GM12878 (cell line): ENCODE measurements at regions not wholly inside any gene's neighbourhood (a gene's known extent, or its start where the extent isn't known, plus 50 kb on each side); places are given as distances from the start of the nearest gene placed in this dataset.

Experiments
- ATAC-seq: fragments of 200-7000 bp; cut with Tn5 transposase; 3 replicates; pipeline ENCODE4 v1.9.1; 2020; ENCODE audit warnings: mild to moderate bottlenecking, moderate library complexity
- BruUV-seq: library from RNA; stranded (reverse); fragments of 400-500 nt; replicated peaks from 2 replicates; lab custom pipeline; 2021; lab: Mats Ljungman, UMichigan
- CTCF ChIA-PET: fragments of 300-600 bp; sonication (Branson Sonifier 250); formaldehyde crosslinking; extraction: SDS; loops from one replicate; lab custom pipeline; 2021; ENCODE audit warnings: inconsistent platforms; lab: Yijun Ruan, JAX
- POLR2A ChIA-PET: fragments of 350-600 bp; formaldehyde crosslinking; extraction: SDS; loops from one replicate; lab custom pipeline; 2021; ENCODE audit warnings: inconsistent platforms; lab: Charles Lee
- RAD21 ChIA-PET: fragments of 300-600 bp; sonication (Branson Sonifier 250); formaldehyde crosslinking; loops from one replicate; lab custom pipeline; 2023; ENCODE audit warnings: antibody characterized with exemption; ENCODE audit not compliant: unreplicated experiment; lab: Charles Lee
- SMC1A ChIA-PET: fragments of 300-600 bp; sonication (Branson Sonifier 250); formaldehyde crosslinking; loops from one replicate; lab custom pipeline; 2023; ENCODE audit not compliant: unreplicated experiment, uncharacterized antibody; lab: Charles Lee
- DNase-seq: peaks from one replicate; pipeline ENCODE4 v3.0.0-alpha.2; 2011; ENCODE audit warnings: low read depth, low spot score
- FAIRE-seq: peaks from 3 replicates; lab custom pipeline; 2011; peaks lifted over from hg19 to GRCh38; lab: Jason Lieb, UNC
- H2AFZ ChIP-seq: 2 replicates; pipeline ENCODE4 v1.6.0; 2011; ENCODE audit warnings: low read depth, low read length, control low read depth; ENCODE audit not compliant: control insufficient read depth
- H3K27ac ChIP-seq: 2 replicates; pipeline ENCODE4 v1.5.1; 2011; ENCODE audit warnings: control low read depth; ENCODE audit not compliant: control insufficient read depth, insufficient read depth
- H3K27me3 ChIP-seq, 2 experiments: replicated peaks in 1 of 2; 2 replicates each; pipeline versions ENCODE4 v1.6.0 to v1.6.1; 2011; ENCODE audit warnings: low read length in 1 of 2; ENCODE audit not compliant: control insufficient read depth in 2 of 2, insufficient read depth in 2 of 2
- H3K36me3 ChIP-seq, 2 experiments: 2 replicates each; pipeline ENCODE4 v1.5.1; 2011; ENCODE audit warnings: low read length in 1 of 2; ENCODE audit not compliant: control insufficient read depth in 2 of 2, insufficient read depth in 2 of 2
- H3K4me1 ChIP-seq: 2 replicates; pipeline ENCODE4 v1.6.1; 2011; ENCODE audit warnings: mild to moderate bottlenecking, low read length, moderate library complexity, mixed read lengths; ENCODE audit not compliant: control insufficient read depth, insufficient read depth
- H3K4me2 ChIP-seq: 2 replicates; pipeline ENCODE4 v1.6.0; 2011; ENCODE audit warnings: control low read depth; ENCODE audit not compliant: control insufficient read depth, insufficient read depth
- H3K4me3 ChIP-seq: fragments of 200-600 bp; sonication (generic); 2 replicates; pipeline ENCODE4 v1.5.1; 2016
- H3K79me2 ChIP-seq: 2 replicates; pipeline ENCODE4 v1.6.0; 2011; ENCODE audit warnings: low read length; ENCODE audit not compliant: control insufficient read depth, insufficient read depth
- H3K9ac ChIP-seq: 2 replicates; pipeline ENCODE4 v1.8.0; 2011; ENCODE audit warnings: low read length, control low read depth, mixed read lengths; ENCODE audit not compliant: control insufficient read depth, insufficient read depth
- H3K9me3 ChIP-seq: replicated peaks from 3 replicates; pipeline ENCODE4 v1.5.1; 2011; ENCODE audit warnings: mild to moderate bottlenecking, low read length; ENCODE audit not compliant: control insufficient read depth, insufficient read depth
- H4K20me1 ChIP-seq: 2 replicates; pipeline ENCODE4 v1.6.0; 2011; ENCODE audit not compliant: control insufficient read depth, insufficient read depth
- BCL3 ChIP-seq: IDR thresholded peaks from 2 replicates; pipeline ENCODE4 v1.6.1; 2011; ENCODE audit warnings: borderline replicate concordance, low read depth, mild to moderate bottlenecking, moderate library complexity, low read length; ENCODE audit not compliant: insufficient read depth, poor library complexity, severe bottlenecking
- DPF2 ChIP-seq: fragments of 450-650 bp; IDR thresholded peaks from 2 replicates; pipeline ENCODE4 v1.6.1; 2017; ENCODE audit warnings: mild to moderate bottlenecking
- E4F1 ChIP-seq: fragments of 450-650 bp; IDR thresholded peaks from 2 replicates; pipeline ENCODE4 v1.6.1; 2018; ENCODE audit warnings: borderline replicate concordance, mild to moderate bottlenecking; ENCODE audit not compliant: partially characterized antibody
- EGR1 ChIP-seq, 2 experiments: IDR thresholded peaks; 1 replicate in 1 of 2; 2 replicates in 1 of 2; pipeline ENCODE4 v1.6.1; 2011 to 2012; ENCODE audit warnings: low read depth in 2 of 2, low read length in 2 of 2, borderline replicate concordance in 1 of 2, mild to moderate bottlenecking in 1 of 2, moderate library complexity in 1 of 2
- EP300 ChIP-seq, 2 experiments: fragments of 150-350 bp in 1 of 2; IDR thresholded peaks; 2 replicates each; pipeline ENCODE4 v1.6.1; 2011 to 2012; ENCODE audit warnings: low read depth in 2 of 2, low read length in 2 of 2, borderline replicate concordance in 1 of 2, improper control_type of control experiment in 1 of 2, inconsistent platforms in 1 of 2; ENCODE audit not compliant: control insufficient read depth in 1 of 2
- HCFC1 ChIP-seq: fragments of 150-350 bp; IDR thresholded peaks from 2 replicates; pipeline ENCODE4 v1.6.1; 2014; ENCODE audit warnings: low read length
- KDM1A ChIP-seq: fragments of 200-600 bp; sonication (generic); IDR thresholded peaks from 2 replicates; pipeline ENCODE4 v1.6.1; 2016; ENCODE audit warnings: borderline replicate concordance
- NFIC ChIP-seq: IDR thresholded peaks from 2 replicates; pipeline ENCODE4 v1.6.1; 2012; ENCODE audit warnings: low read depth, mild to moderate bottlenecking, inconsistent platforms, low read length, moderate library complexity
- POLR2A ChIP-seq: IDR thresholded peaks from 2 replicates; pipeline ENCODE4 v1.6.1; 2011; ENCODE audit warnings: low read depth, mild to moderate bottlenecking, low read length
- POU2F2 ChIP-seq: IDR thresholded peaks from 3 replicates; pipeline ENCODE4 v1.6.1; 2011; ENCODE audit warnings: low read depth, mild to moderate bottlenecking, low read length, borderline replicate concordance
- PRDM15 ChIP-seq: fragments of 450-650 bp; formaldehyde crosslinking; IDR thresholded peaks from 2 replicates; pipeline ENCODE4 v1.4.0; 2020; ENCODE audit warnings: mild to moderate bottlenecking, moderate library complexity
- RFX5 ChIP-seq: IDR thresholded peaks from 2 replicates; pipeline ENCODE4 v1.6.1; 2011; ENCODE audit warnings: low read depth, low read length, improper control_type of control experiment
- SP1 ChIP-seq: IDR thresholded peaks from one replicate; pipeline ENCODE4 v1.6.1; 2011; ENCODE audit warnings: low read depth, low read length
- SPI1 ChIP-seq: IDR thresholded peaks from 2 replicates; pipeline ENCODE4 v1.6.1; 2011; ENCODE audit warnings: low read depth, mild to moderate bottlenecking, low read length, moderate library complexity, borderline replicate concordance; ENCODE audit not compliant: insufficient read depth
- SREBF2 ChIP-seq: IDR thresholded peaks from 2 replicates; pipeline ENCODE4 v1.6.1; 2012; ENCODE audit warnings: mild to moderate bottlenecking, low read length
- TBL1XR1 ChIP-seq: IDR thresholded peaks from 2 replicates; pipeline ENCODE4 v1.6.1; 2012; ENCODE audit warnings: low read depth, low read length, improper control_type of control experiment
- USF2 ChIP-seq: IDR thresholded peaks from 2 replicates; pipeline ENCODE4 v1.6.1; 2011; ENCODE audit warnings: low read depth, low read length, improper control_type of control experiment, borderline replicate concordance
- ZNF217 ChIP-seq: fragments of 450-650 bp; IDR thresholded peaks from 2 replicates; pipeline ENCODE4 v1.6.1; 2017; ENCODE audit warnings: antibody characterized with exemption, mild to moderate bottlenecking
- WGBS: methylation state at CpG from one replicate; pipeline ENCODE4 v1.1.6; 2016; ENCODE audit warnings: low lambda C conversion rate; ENCODE audit not compliant: insufficient replicate concordance, insufficient coverage; ENCODE audit errors: missing lambda C conversion rate; 5-methylcytosine and 5-hydroxymethylcytosine counted together
- in situ Hi-C: fragments of 300-500 bp; cut with MboI; formaldehyde crosslinking; loops from 9 replicates; pipeline ENCODE4 v1.14.3; 2018; ENCODE audit warnings: mixed read lengths
- intact Hi-C: fragments of 100-400 bp; cut with micrococcal nuclease; formaldehyde crosslinking; loops from one replicate; pipeline ENCODE4 v1.14.2; 2022; ENCODE audit not compliant: unreplicated experiment

GRCh38 chr2:167769020-167769419, 478.4 kb downstream of the STK39 start:
- 0% methylated on average over 1 of the region's 1 CpG for WGBS
- DNase-seq (no peak), ATAC-seq (no peak), FAIRE-seq (no peak)
- no peak for TF ChIP-seq HCFC1
- TF ChIP-seq KDM1A = no peak
- TF ChIP-seq RFX5 = no peak
- no peak for TF ChIP-seq SREBF2
- TF ChIP-seq ZNF217 = no peak
- no peak for TF ChIP-seq POU2F2
- TF ChIP-seq NFIC = no peak
- TF ChIP-seq POLR2A = no peak
- TF ChIP-seq EGR1 (IDR thresholded peaks at IDR 0.05; ENCODE audit: borderline replicate concordance in 1 of 2, low read depth in 2 of 2, low read length in 2 of 2) = no peak
- TF ChIP-seq PRDM15 (CRISPR knock-in tag) = no peak
- TF ChIP-seq DPF2 = no peak
- TF ChIP-seq BCL3 = no peak
- TF ChIP-seq SPI1 = no peak
- no peak for TF ChIP-seq EP300 (IDR thresholded peaks at IDR 0.05; ENCODE audit: borderline replicate concordance in 1 of 2, control insufficient read depth in 1 of 2, low read depth in 2 of 2, low read length in 2 of 2)
- TF ChIP-seq USF2 = no peak
- TF ChIP-seq TBL1XR1 = no peak
- no peak for TF ChIP-seq E4F1
- TF ChIP-seq SP1 = no peak
- ChIA-PET CTCF (no interaction called here), SMC1A (interaction anchor here (0.8 kb wide), 1 partner anchor 41 kb away, joined by 3 read pairs; no protein-coding TSS in a partner anchor), POLR2A (no interaction called here), RAD21 (no interaction called here)
- Histone ChIP-seq H3K27ac (no peak overlapping the region), H3K9ac (no peak overlapping the region), H3K36me3 (no peaks in the 10 kb centered on the region), H3K4me3 (no peak overlapping the region), H4K20me1 (no peaks in the 10 kb centered on the region), H3K27me3 (no peaks in the 10 kb centered on the region; a peak in 2 of 4 replicates), H3K79me2 (no peaks in the 10 kb centered on the region), H2AFZ (no peak overlapping the region), H3K9me3 (no peaks in the 10 kb centered on the region), H3K4me1 (no peaks in the 10 kb centered on the region), H3K4me2 (no peak overlapping the region)
- in situ Hi-C loops = no loop called here
- intact Hi-C loops = no loop called here
- BruUV-seq = no TSS peak
